GM23338 (cell line): ENCODE measurements at regions not wholly inside any gene's neighbourhood (a gene's known extent, or its start where the extent isn't known, plus 50 kb on each side); places are given as distances from the start of the nearest gene placed in this dataset.

Experiments used
- ATAC-seq: fragments of 200-7000 bp; cut with Tn5 transposase; 3 replicates; pipeline ENCODE4 v1.9.1; 2020
- DNase-seq: peaks from one replicate; pipeline ENCODE4 v3.0.0-alpha.2; 2015; ENCODE audit warnings: low spot score
- H2AFZ ChIP-seq: fragments of 200-600 bp; sonication (generic); 2 replicates; pipeline ENCODE4 v1.8.0; 2016; ENCODE audit warnings: antibody characterized with exemption, mild to moderate bottlenecking, moderate library complexity
- H3F3A ChIP-seq: fragments of 200-600 bp; sonication (generic); replicated peaks from 2 replicates; pipeline ENCODE4 v1.8.0; 2017; ENCODE audit warnings: antibody characterized with exemption, mixed run types, low read depth
- H3K27ac ChIP-seq: fragments of 200-600 bp; sonication (generic); 2 replicates; pipeline ENCODE4 v1.6.1; 2016; ENCODE audit warnings: low read depth
- H3K27me3 ChIP-seq: fragments of 200-600 bp; sonication (generic); 2 replicates; pipeline ENCODE4 v1.8.0; 2016; ENCODE audit warnings: mild to moderate bottlenecking, mixed run types, moderate library complexity; ENCODE audit not compliant: insufficient read depth
- H3K36me3 ChIP-seq: fragments of 200-600 bp; sonication (generic); 2 replicates; pipeline ENCODE4 v1.8.0; 2016; ENCODE audit warnings: mild to moderate bottlenecking; ENCODE audit not compliant: insufficient read depth
- H3K4me1 ChIP-seq: fragments of 200-600 bp; sonication (generic); 2 replicates; pipeline ENCODE4 v1.8.0; 2016; ENCODE audit warnings: mild to moderate bottlenecking, moderate library complexity; ENCODE audit not compliant: insufficient read depth
- H3K4me2 ChIP-seq: fragments of 200-600 bp; sonication (generic); 2 replicates; pipeline ENCODE4 v1.7.1; 2017; ENCODE audit warnings: mixed run types
- H3K4me3 ChIP-seq: fragments of 200-600 bp; sonication (generic); 2 replicates; pipeline ENCODE4 v1.6.1; 2016; ENCODE audit warnings: mixed run types
- H3K79me2 ChIP-seq: fragments of 200-600 bp; sonication (generic); replicated peaks from 2 replicates; pipeline ENCODE4 v1.8.0; 2017; ENCODE audit warnings: mild to moderate bottlenecking; ENCODE audit not compliant: insufficient read depth
- H3K9me2 ChIP-seq: fragments of 200-600 bp; sonication (generic); 2 replicates; pipeline ENCODE4 v1.8.0; 2017; ENCODE audit not compliant: insufficient read depth
- H4K20me1 ChIP-seq: fragments of 200-600 bp; sonication (generic); replicated peaks from 2 replicates; pipeline ENCODE4 v1.8.0; 2017; ENCODE audit warnings: mild to moderate bottlenecking; ENCODE audit not compliant: insufficient read depth
- H3K27ac Mint-ChIP-seq: 2 replicates; pipeline ENCODE4 v1.8.0; 2020; ENCODE audit warnings: inconsistent platforms, mild to moderate bottlenecking, moderate library complexity, mixed read lengths
- H3K27me3 Mint-ChIP-seq: 3 replicates; pipeline ENCODE4 v1.8.0; 2022; ENCODE audit warnings: low read depth, mild to moderate bottlenecking, moderate library complexity, mixed read lengths, inconsistent platforms; ENCODE audit not compliant: insufficient read depth, poor library complexity
- H3K36me3 Mint-ChIP-seq: 3 replicates; pipeline ENCODE4 v1.8.0; 2021; ENCODE audit warnings: low read depth, mild to moderate bottlenecking, inconsistent platforms, moderate library complexity, mixed read lengths
- H3K4me1 Mint-ChIP-seq: 3 replicates; pipeline ENCODE4 v1.8.0; 2020; ENCODE audit warnings: mild to moderate bottlenecking, inconsistent platforms, mixed read lengths
- H3K4me3 Mint-ChIP-seq: 3 replicates; pipeline ENCODE4 v1.8.0; 2021; ENCODE audit warnings: moderate library complexity, mild to moderate bottlenecking, inconsistent platforms, mixed read lengths
- H3K9me3 Mint-ChIP-seq: 3 replicates; pipeline ENCODE4 v1.8.0; 2020; ENCODE audit warnings: moderate library complexity, mild to moderate bottlenecking, inconsistent platforms, mixed read lengths
- CREB1 ChIP-seq: fragments of 250-450 bp; sonication (Bioruptor Pico); IDR thresholded peaks from 2 replicates; pipeline ENCODE4 v1.5.0; 2020; ENCODE audit warnings: low read depth, mild to moderate bottlenecking, moderate library complexity
- CTCF ChIP-seq, 2 experiments: fragments of 200-600 bp in 1 of 2; sonication (generic) in 1 of 2; conservative IDR thresholded peaks; 2 replicates each; pipeline versions ENCODE4 v1.5.1 to v1.6.1; 2016 to 2017; ENCODE audit warnings: antibody characterized with exemption in 2 of 2, low read depth in 2 of 2, mild to moderate bottlenecking in 2 of 2, moderate library complexity in 1 of 2
- EZH2 ChIP-seq: fragments of 200-600 bp; sonication (generic); IDR thresholded peaks from one replicate; pipeline ENCODE4 v1.8.0; 2017; ENCODE audit warnings: antibody characterized with exemption, mild to moderate bottlenecking, low read depth; ENCODE audit not compliant: unreplicated experiment
- EZH2phosphoT487 ChIP-seq: fragments of 200-600 bp; sonication (generic); IDR thresholded peaks from one replicate; pipeline ENCODE4 v1.8.1; 2018; ENCODE audit warnings: antibody characterized with exemption; ENCODE audit not compliant: unreplicated experiment
- REST ChIP-seq: IDR thresholded peaks from one replicate; pipeline ENCODE4 v1.6.1; 2018; ENCODE audit warnings: antibody characterized with exemption; ENCODE audit not compliant: unreplicated experiment
- ZNF331 ChIP-seq: fragments of 250-450 bp; sonication (Bioruptor Pico); IDR thresholded peaks from 2 replicates; pipeline ENCODE4 v1.5.0; 2020; ENCODE audit warnings: low read depth, mild to moderate bottlenecking, moderate library complexity
- ZNF462 ChIP-seq: fragments of 250-450 bp; sonication (Bioruptor Pico); IDR thresholded peaks from 2 replicates; pipeline ENCODE4 v1.5.0; 2020; ENCODE audit warnings: mild to moderate bottlenecking, moderate library complexity

GRCh38 chr13:50609011-50609410, 234.5 kb downstream of the DLEU7 start (continued):
- no peak for TF ChIP-seq ZNF462
- no peak for TF ChIP-seq REST
- TF ChIP-seq EZH2phosphoT487, result no peak
- TF ChIP-seq CREB1 (CRISPR knock-in tag), result no peak

GRCh38 chr13:50610238-50610637, 233.3 kb downstream of the DLEU7 start:
- no peaks in the 10 kb centered on the region for H3K27me3 Mint-ChIP-seq
- TF ChIP-seq ZNF331 (no peak), CTCF (conservative IDR thresholded peaks at IDR 0.05; ENCODE audit: low read depth in 2 of 2) (no peak), EZH2 (no peak)

More at GRCh38 chr13:50610238-50610637, 233.3 kb downstream of the DLEU7 start:
- no peak overlapping the region for H3K4me3 Mint-ChIP-seq
- 0 out of 2 replicates have a peak, but pooled peaks cover 2% of the 10 kb centered on the region for H3K9me2 ChIP-seq
- no peak overlapping the region for H3K27ac Mint-ChIP-seq
- H3K36me3 Mint-ChIP-seq, result no peaks in the 10 kb centered on the region
- no peak for DNase-seq
- no peak for ATAC-seq
- H4K20me1 ChIP-seq, result no peaks in the 10 kb centered on the region
- no peaks in the 10 kb centered on the region for H3F3A ChIP-seq
- H3K4me3 ChIP-seq, result no peak overlapping the region
- H3K4me2 ChIP-seq, result no peak overlapping the region
- no peak overlapping the region for H3K27ac ChIP-seq
- H3K9me3 Mint-ChIP-seq, result no peaks in the 10 kb centered on the region
- H2AFZ ChIP-seq, result no peak overlapping the region
- H3K27me3 ChIP-seq, result no peaks in the 10 kb centered on the region
- H3K4me1 Mint-ChIP-seq, result peaks cover 2% of the 10 kb centered on the region; the same call in 1 of the 3 replicates
- no peaks in the 10 kb centered on the region for H3K36me3 ChIP-seq
- no peaks in the 10 kb centered on the region for H3K79me2 ChIP-seq
- no peaks in the 10 kb centered on the region for H3K4me1 ChIP-seq
